ENCODE measurements at regions not wholly inside any gene's neighbourhood (a gene's known extent, or its start where the extent isn't known, plus 50 kb on each side); places are given as distances from the start of the nearest gene placed in this dataset.

DNA sequence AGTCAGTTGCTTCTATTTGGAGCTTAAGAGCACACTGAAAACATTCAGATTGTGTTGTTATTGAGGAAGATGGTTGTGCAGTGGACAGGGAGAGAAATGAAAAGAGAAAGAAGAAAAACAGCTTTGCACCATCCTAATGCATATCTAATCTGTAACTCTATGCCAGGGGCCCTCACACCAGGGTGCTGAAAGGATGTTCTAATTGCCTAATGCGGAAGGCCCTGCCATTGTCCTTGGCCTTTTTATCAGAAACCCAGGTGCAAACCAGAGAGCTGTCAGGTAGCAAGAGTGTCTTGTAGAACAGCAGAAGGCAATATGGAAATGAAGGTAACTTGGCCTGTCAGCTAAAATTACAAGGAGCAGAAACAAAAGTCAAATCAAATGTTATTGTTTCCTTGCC is 384.5 kb upstream of the PIK3R1 start:
- dilution Hi-C loops (cut with MboI; ENCODE audit: extremely low pct_ligation_motif_present, low sequenced_read_pairs) = no loop called here

DNA sequence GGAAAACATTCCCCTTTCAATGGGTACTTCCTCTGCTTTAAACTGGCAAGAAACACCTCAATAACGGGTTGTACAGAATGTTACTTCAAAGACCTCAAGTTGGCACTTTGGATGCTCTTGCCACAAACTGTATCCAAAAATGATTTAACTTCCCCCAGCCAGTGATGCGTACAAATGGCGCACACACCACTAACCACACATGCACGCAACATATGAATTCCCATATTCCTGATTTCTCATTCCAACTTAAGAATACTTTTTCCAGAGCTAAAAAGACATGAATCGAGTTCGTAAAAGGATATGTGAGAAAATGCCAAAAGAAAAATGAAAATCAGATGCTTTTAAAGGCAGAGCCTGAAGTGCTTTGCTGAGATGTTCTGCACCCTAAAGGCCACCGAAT is 388.0 kb upstream of the PIK3R1 start:
- H3K4me3 ChIP-seq (ENCODE audit: control insufficient read depth in 2 of 3, extremely low read depth in 1 of 3, insufficient read depth in 2 of 3, low read depth in 1 of 3, low read length in 3 of 3) = no peak overlapping the region
- no peaks in the 10 kb centered on the region for H4K20me1 ChIP-seq (ENCODE audit: control insufficient read depth, extremely low read depth, insufficient read depth, low read length)
- H3K27ac ChIP-seq (ENCODE audit: control insufficient read depth, insufficient read depth, low read length) = no peak overlapping the region
- DNase-seq (ENCODE audit: low read depth, low spot score) (no peak), FAIRE-seq (no peak)
- no peaks in the 10 kb centered on the region for H3K9me1 ChIP-seq (ENCODE audit: control insufficient read depth, extremely low read depth, insufficient read depth, low read length)
- no peak overlapping the region for H3K9ac ChIP-seq (ENCODE audit: control insufficient read depth, extremely low read depth, insufficient read depth, low read length)
- H2AFZ ChIP-seq (ENCODE audit: control insufficient read depth, low read length) = no peak overlapping the region
- no peaks in the 10 kb centered on the region for H3K27me3 ChIP-seq (ENCODE audit: control insufficient read depth, extremely low read depth, insufficient read depth, low read length)
- H3K79me2 ChIP-seq (ENCODE audit: control insufficient read depth, insufficient read depth, low read length) = no peaks in the 10 kb centered on the region
- dilution Hi-C loops (cut with MboI; ENCODE audit: extremely low pct_ligation_motif_present, low sequenced_read_pairs) = no loop called here
- no peaks in the 10 kb centered on the region for H3K36me3 ChIP-seq (ENCODE audit: control insufficient read depth in 2 of 2, extremely low read depth in 1 of 2, insufficient read depth in 2 of 2, low read length in 2 of 2)
- H3K9me3 ChIP-seq (ENCODE audit: control insufficient read depth, low read depth, low read length) = no peaks in the 10 kb centered on the region
- H3K4me1 ChIP-seq (ENCODE audit: control insufficient read depth, extremely low read depth, insufficient read depth, low read length) = no peaks in the 10 kb centered on the region
- no peak overlapping the region for H3K4me2 ChIP-seq (ENCODE audit: control insufficient read depth, extremely low read depth, insufficient read depth, low read depth, low read length)
- TF ChIP-seq EZH2 (IDR thresholded peaks at IDR 0.05; ENCODE audit: low read length) = no peak
- TF ChIP-seq, protein P1, sequence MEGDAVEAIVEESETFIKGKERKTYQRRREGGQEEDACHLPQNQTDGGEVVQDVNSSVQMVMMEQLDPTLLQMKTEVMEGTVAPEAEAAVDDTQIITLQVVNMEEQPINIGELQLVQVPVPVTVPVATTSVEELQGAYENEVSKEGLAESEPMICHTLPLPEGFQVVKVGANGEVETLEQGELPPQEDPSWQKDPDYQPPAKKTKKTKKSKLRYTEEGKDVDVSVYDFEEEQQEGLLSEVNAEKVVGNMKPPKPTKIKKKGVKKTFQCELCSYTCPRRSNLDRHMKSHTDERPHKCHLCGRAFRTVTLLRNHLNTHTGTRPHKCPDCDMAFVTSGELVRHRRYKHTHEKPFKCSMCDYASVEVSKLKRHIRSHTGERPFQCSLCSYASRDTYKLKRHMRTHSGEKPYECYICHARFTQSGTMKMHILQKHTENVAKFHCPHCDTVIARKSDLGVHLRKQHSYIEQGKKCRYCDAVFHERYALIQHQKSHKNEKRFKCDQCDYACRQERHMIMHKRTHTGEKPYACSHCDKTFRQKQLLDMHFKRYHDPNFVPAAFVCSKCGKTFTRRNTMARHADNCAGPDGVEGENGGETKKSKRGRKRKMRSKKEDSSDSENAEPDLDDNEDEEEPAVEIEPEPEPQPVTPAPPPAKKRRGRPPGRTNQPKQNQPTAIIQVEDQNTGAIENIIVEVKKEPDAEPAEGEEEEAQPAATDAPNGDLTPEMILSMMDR (optimal IDR thresholded peaks at IDR 0.05 in 1 of 3, IDR thresholded peaks at IDR 0.05 in 1 of 3, conservative IDR thresholded peaks at IDR 0.05 in 1 of 3; ENCODE audit: extremely low read depth in 1 of 3, insufficient read depth in 2 of 3, low read length in 3 of 3) = no peak

More for the DNA sequence above, 384.5 kb upstream of the PIK3R1 start:
- Histone ChIP-seq H3K9me1 (ENCODE audit: control insufficient read depth, extremely low read depth, insufficient read depth, low read length) (no peaks in the 10 kb centered on the region), H3K4me3 (ENCODE audit: control insufficient read depth in 2 of 3, extremely low read depth in 1 of 3, insufficient read depth in 2 of 3, low read depth in 1 of 3, low read length in 3 of 3) (no peak overlapping the region), H2AFZ (ENCODE audit: control insufficient read depth, low read length) (no peak overlapping the region), H3K4me2 (ENCODE audit: control insufficient read depth, extremely low read depth, insufficient read depth, low read depth, low read length) (no peak overlapping the region), H3K4me1 (ENCODE audit: control insufficient read depth, extremely low read depth, insufficient read depth, low read length) (no peaks in the 10 kb centered on the region), H3K27me3 (ENCODE audit: control insufficient read depth, extremely low read depth, insufficient read depth, low read length) (no peaks in the 10 kb centered on the region), H3K36me3 (ENCODE audit: control insufficient read depth in 2 of 2, extremely low read depth in 1 of 2, insufficient read depth in 2 of 2, low read length in 2 of 2) (no peaks in the 10 kb centered on the region), H3K79me2 (ENCODE audit: control insufficient read depth, insufficient read depth, low read length) (no peaks in the 10 kb centered on the region), H3K27ac (ENCODE audit: control insufficient read depth, insufficient read depth, low read length) (no peak overlapping the region), H3K9ac (ENCODE audit: control insufficient read depth, extremely low read depth, insufficient read depth, low read length) (no peak overlapping the region), H4K20me1 (ENCODE audit: control insufficient read depth, extremely low read depth, insufficient read depth, low read length) (no peaks in the 10 kb centered on the region), H3K9me3 (ENCODE audit: control insufficient read depth, low read depth, low read length) (no peaks in the 10 kb centered on the region)
- TF ChIP-seq, protein P1 (optimal IDR thresholded peaks at IDR 0.05 in 1 of 3, IDR thresholded peaks at IDR 0.05 in 1 of 3, conservative IDR thresholded peaks at IDR 0.05 in 1 of 3; ENCODE audit: extremely low read depth in 1 of 3, insufficient read depth in 2 of 3, low read length in 3 of 3) = no peak
- TF ChIP-seq EZH2 (IDR thresholded peaks at IDR 0.05; ENCODE audit: low read length) = no peak
- FAIRE-seq = no peak
- no peak for DNase-seq (ENCODE audit: low read depth, low spot score)
